SIG-M5 (cell line): ENCODE measurements at regions not wholly inside any gene's neighbourhood (a gene's known extent, or its start where the extent isn't known, plus 50 kb on each side); places are given as distances from the start of the nearest gene placed in this dataset.

Experiments used
- DNase-seq: peaks from one replicate; lab custom pipeline; 2025; lab: John Stamatoyannopoulos, UW

- DNase-seq = no peak
Observed at GRCh38 chr2:145829931-145830330, 1310.0 kb upstream of the ZEB2 start.

DNA sequence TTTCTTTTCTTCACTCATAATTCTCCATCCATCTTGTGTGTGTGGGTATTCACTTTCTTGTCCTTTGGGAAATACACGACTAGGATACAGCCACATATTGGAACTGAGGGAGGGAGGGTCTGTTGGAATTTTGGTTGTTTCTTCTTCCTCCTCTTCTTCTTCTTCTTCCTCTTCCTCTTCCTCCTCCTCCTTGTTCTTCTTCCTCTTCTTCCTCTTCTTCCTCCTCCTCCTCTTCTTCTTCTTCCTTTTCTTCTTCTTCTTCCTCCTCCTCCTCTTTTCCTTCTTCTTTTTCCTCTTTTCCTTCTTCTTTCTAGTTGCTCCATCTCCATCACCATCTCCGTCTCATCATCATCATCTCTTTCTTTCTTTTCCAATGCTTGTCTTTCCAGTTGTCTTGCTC lies 1307.3 kb upstream of the ZEB2 start:
- no peak for DNase-seq

GRCh38 chr2:145824384-145824783 lies 1304.5 kb upstream of the ZEB2 start:
- DNase-seq = no peak

GRCh38 chr2:145822892-145823534 lies 1303.1 kb upstream of the ZEB2 start:
- DNase-seq = no peak

DNA sequence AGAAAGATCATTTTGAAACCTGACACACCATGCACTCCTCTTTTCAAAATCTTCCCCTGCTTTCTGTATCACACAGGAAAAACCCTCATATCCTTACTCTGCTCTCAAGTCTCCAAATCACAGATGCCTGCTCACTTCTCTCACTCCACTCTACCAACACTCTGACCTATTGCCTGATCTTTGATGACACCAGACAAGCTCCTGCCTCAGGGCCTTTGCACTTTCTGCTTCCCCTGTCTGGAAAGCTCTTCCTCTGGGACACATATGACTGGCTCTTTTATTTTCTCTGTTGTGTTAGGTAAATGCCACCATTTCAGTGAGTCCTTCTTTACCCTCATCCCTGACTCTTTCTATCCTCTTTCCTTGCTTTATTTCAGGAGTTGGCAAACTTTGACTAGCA lies 1300.7 kb upstream of the ZEB2 start:
- no peak for DNase-seq

DNA sequence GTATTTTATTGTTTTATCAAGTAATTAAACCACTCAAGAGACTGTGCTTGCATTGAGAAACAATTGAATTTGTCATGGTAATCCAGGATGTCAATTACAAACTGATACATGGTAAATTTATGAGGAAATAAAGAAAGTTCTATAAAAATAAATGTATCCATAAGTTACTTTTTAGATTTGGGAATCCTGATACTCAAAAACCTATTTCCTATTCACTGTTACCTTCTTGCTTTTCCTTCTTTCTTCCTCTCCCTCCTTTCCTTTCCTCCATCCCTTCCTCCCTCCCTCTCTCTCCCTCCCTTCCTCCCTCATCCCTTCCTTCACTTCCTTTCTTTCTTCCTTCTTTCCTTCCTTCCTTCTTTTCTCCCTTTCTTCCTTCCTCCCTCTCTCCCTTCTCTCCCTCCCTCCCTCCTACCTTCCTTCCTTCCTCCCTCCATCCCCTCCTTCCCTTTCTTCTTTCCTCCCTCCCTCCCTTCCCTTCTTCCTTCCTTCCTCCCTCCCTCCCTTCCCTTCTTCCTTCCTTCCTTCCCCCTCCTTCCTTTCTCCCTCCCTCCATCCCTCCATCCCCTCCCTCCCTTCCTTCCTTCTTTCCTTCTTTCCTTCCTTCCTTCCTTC lies 1299.1 kb upstream of the ZEB2 start:
- DNase-seq = no peak

- no peak for DNase-seq
Observed at GRCh38 chr2:145815933-145816332, 1296.0 kb upstream of the ZEB2 start.

DNA sequence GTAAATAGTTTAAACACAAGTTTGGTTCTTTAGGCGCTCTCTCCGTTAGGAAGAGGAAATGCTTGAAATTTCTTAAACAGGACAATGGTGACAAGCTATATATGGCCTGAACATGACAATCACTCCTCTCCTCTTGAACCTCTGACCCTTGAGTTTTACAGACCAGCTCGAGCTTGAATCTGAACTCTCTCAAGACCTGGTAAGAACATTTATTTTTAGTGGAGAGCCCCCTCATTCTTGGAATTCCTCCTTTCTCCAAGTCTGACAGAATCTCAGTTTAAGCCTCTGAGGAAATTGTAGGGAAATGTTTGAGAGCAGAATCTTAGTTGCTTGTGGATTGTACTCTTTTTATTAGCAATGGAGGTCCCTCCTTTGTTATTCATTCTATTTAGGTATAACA lies 1293.6 kb upstream of the ZEB2 start:
- no peak for DNase-seq

- no peak for DNase-seq
Observed at GRCh38 chr2:145812165-145812554, 1292.2 kb upstream of the ZEB2 start.

- no peak for DNase-seq
Observed at GRCh38 chr2:145811276-145812164, 1291.6 kb upstream of the ZEB2 start.

DNA sequence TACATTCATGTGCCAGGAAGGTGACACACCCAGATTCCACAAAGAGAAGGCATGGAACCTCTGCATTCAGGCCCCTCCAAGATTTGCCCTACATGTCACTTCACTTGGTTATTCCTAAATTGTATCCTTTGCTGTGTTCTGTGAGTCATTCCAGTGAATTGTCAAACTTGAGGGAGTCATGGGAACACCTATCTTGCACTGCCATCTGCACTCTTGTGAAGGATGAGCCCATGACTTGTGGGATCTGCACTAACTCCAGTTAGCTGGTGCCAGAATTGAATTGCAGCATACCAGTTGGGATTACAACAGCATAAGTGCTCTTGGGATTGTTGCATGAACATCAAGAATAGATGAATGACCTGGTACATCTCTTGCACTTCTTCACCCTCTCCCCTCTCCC lies 1288.0 kb upstream of the ZEB2 start:
- no peak for DNase-seq

- no peak for DNase-seq
Observed at GRCh38 chr2:145807554-145807953, 1287.6 kb upstream of the ZEB2 start.

GRCh38 chr2:145806546-145806945 lies 1286.6 kb upstream of the ZEB2 start:
- DNase-seq = no peak

DNA sequence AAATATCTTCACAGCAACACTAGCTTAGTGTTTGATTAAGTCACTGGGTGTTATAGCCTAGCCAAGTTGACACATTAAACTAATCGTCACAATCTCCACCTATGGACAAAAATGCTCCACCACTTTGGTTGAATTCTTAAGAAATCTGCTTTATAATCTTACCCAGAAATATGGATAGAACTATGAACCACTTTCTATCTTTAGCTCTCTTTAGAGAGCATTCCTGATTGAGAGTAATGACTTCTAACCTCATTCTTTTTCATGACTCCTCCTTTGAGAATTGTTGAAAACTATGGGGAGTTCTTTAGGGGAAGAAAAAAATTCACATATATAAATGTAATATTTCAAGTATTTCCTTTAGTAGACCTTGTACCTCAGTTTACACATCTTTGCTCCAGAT lies 1282.2 kb upstream of the ZEB2 start:
- no peak for DNase-seq

DNA sequence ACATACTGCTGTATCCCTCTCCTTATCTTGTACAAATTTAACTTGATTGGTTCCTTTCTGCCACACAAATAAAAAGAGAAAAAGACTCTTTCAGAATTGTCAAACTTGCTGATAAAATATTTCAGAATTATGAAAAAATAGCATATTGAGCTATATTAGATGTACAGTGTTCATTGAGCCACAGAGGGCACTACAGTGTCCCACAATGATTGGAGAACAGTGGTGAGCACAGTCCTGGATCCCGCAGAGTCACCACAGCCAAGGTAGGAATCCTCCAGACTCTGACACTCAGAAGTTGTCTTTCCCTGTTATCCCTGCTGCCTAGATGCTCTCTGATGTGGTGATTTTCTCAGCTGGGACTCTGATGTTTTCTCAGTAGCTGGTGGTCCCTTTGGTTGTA lies 1281.3 kb upstream of the ZEB2 start:
- DNase-seq = no peak

GRCh38 chr2:145800151-145801091 lies 1280.5 kb upstream of the ZEB2 start:
- DNase-seq = no peak

DNA sequence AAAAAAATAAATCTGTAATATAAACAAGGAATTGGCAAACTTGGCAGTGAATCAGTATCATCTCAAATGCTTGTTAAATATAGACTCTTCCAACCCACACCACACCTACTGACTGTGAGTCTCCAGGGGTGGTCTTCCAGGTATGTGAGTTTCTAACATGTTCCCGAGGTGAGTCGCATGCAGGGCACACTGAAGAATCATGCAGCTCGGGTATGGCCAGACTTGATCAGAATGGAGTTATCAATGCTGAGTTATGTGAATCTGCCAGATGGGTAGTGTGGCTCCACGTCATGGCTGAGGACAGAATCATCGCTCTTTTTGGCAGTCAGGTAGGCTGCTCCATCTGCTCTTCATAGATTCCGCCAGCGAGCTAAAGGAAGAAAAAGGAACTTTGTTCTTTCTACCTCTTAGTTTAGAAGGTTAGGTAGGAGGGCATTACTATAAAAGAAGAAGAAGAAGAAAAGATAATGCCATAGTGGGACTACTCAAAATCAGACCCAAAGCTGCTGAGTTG lies 1279.7 kb upstream of the ZEB2 start:
- DNase-seq = no peak

DNA sequence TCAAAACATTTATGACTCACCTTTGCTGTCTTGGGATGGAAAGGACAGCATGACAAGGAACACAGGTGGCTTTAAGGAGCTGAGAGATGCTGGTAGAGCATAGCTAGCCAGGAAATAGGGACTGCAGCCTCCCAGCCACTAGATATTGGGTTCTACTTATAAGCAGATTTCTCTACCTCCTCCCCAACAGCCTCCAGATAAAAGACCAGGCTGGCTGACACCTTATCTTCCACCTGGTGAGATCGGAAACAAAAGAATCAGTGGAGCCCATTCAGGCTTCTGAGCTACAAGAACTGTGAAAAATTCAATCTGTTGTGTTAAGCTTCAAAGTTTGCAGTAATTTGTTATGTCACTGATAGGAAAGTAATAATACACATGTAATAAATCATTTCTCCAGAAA lies 1278.5 kb upstream of the ZEB2 start:
- no peak for DNase-seq

DNA sequence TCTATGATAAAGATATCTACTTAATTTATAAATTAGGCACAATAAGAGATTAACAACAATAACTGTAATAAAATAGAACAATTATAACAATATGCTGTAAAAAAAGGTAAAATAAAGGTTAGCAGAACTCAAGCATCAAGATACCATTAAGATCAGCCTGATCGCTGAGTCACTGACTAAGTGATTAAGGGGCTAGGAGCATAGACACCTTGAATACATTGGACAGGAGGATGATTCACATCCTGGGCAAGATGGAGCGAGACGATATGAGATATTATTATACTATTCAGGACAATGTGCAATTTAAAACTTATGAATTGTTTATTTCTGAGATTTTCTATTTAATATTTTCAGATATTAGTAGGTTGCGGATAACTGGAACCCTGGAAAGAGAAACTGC lies 1277.8 kb upstream of the ZEB2 start:
- no peak for DNase-seq

GRCh38 chr2:145792745-145793144 lies 1272.8 kb upstream of the ZEB2 start:
- DNase-seq = no peak

DNA sequence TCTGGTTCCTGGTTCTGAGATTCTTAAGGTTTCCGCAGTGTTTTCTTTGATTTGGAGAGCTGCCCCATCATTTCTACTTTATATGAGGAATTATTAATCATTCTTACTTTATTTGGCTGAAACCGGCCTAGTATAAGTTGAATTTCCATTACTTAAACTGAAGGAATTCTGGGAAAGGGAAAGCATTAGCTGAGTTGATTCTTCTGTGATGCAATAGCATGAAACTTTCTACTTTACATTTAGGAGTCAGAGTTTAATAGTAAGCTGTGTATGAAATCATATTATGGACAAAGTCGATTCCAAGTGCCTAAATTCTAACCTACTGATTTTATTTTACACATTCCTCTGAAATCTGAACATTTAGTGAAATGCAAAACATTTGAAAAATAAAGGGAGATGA lies 1269.7 kb upstream of the ZEB2 start:
- DNase-seq = no peak
